IMR-90 (cell line): ENCODE measurements at regions not wholly inside any gene's neighbourhood (a gene's known extent, or its start where the extent isn't known, plus 50 kb on each side); places are given as distances from the start of the nearest gene placed in this dataset.

ENCODE experiments used
- BHLHE40 ChIP-seq: fragments of 150-350 bp; IDR thresholded peaks from 2 replicates; pipeline ENCODE4 v1.6.1; 2016; ENCODE audit warnings: mild to moderate bottlenecking, low read depth, low read length
- CEBPB ChIP-seq: IDR thresholded peaks from 2 replicates; pipeline ENCODE4 v1.6.1; 2012; ENCODE audit warnings: low read depth, low read length, improper control_type of control experiment
- CTCF ChIP-seq: conservative IDR thresholded peaks from 2 replicates; pipeline ENCODE4 v1.5.1; 2012; ENCODE audit warnings: mild to moderate bottlenecking, low read depth, low read length, improper control_type of control experiment
- MAFK ChIP-seq: IDR thresholded peaks from 2 replicates; pipeline ENCODE4 v1.6.1; 2012; ENCODE audit warnings: low read depth, low read length, improper control_type of control experiment
- MAZ ChIP-seq: IDR thresholded peaks from 2 replicates; pipeline ENCODE4 v1.6.1; 2012; ENCODE audit warnings: low read depth, mild to moderate bottlenecking, low read length, improper control_type of control experiment, moderate library complexity, borderline replicate concordance
- MXI1 ChIP-seq: IDR thresholded peaks from 2 replicates; pipeline ENCODE4 v1.6.1; 2012; ENCODE audit warnings: low read depth, mild to moderate bottlenecking, low read length, moderate library complexity, borderline replicate concordance
- NFE2L2 ChIP-seq: fragments of 150-350 bp; IDR thresholded peaks from 2 replicates; pipeline ENCODE4 v1.6.1; 2016; ENCODE audit warnings: low read depth, mild to moderate bottlenecking, low read length
- POLR2A ChIP-seq: IDR thresholded peaks from 2 replicates; pipeline ENCODE4 v1.6.1; 2012; ENCODE audit warnings: mild to moderate bottlenecking, low read depth, low read length
- RAD21 ChIP-seq: IDR thresholded peaks from 2 replicates; pipeline ENCODE4 v1.6.1; 2012; ENCODE audit warnings: low read length, improper control_type of control experiment
- RCOR1 ChIP-seq: IDR thresholded peaks from 2 replicates; pipeline ENCODE4 v1.6.1; 2012; ENCODE audit warnings: mild to moderate bottlenecking, low read length, improper control_type of control experiment; ENCODE audit not compliant: insufficient replicate concordance
- RFX5 ChIP-seq: IDR thresholded peaks from 2 replicates; pipeline ENCODE4 v1.8.0; 2012; ENCODE audit warnings: low read depth, mild to moderate bottlenecking, low read length, moderate library complexity
- SMC3 ChIP-seq: fragments of 150-350 bp; IDR thresholded peaks from 2 replicates; pipeline ENCODE4 v1.6.1; 2016; ENCODE audit warnings: low read depth, mild to moderate bottlenecking, antibody characterized with exemption, low read length, moderate library complexity
- TF ChIP-seq, protein P1 (sequence below): fragments of 150-350 bp; IDR thresholded peaks from 2 replicates; pipeline ENCODE4 v1.6.1; 2016; ENCODE audit warnings: low read depth, mild to moderate bottlenecking, low read length, moderate library complexity, borderline replicate concordance

DNA sequence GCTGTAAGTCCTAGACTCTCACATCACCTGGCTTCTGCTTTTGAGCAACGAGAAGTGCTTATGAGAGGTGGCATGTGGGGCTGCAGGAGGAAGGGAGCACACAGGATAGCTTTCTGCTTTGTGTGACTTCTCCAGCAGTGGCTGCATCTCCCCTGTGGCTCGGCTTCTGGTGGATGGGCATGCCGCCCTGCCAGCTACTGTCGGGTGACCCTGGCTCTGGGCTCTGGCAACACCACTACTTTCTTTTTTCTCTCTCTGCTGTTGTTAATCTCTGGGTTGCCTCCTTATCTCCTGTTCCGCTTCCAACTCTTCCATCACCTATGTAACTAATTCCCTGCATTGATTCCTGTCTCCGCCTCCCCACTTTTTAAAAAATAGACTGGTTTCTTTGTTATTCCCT, 209.1 kb upstream of the DAAM1 start:
- TF ChIP-seq RCOR1 (no peak), CTCF (no peak), POLR2A (no peak), RFX5 (no peak), BHLHE40 (no peak), CEBPB (no peak), NFE2L2 (no peak), RAD21 (no peak), MAZ (no peak), MAFK (no peak), SMC3 (no peak), MXI1 (no peak)
- TF ChIP-seq, protein P1, sequence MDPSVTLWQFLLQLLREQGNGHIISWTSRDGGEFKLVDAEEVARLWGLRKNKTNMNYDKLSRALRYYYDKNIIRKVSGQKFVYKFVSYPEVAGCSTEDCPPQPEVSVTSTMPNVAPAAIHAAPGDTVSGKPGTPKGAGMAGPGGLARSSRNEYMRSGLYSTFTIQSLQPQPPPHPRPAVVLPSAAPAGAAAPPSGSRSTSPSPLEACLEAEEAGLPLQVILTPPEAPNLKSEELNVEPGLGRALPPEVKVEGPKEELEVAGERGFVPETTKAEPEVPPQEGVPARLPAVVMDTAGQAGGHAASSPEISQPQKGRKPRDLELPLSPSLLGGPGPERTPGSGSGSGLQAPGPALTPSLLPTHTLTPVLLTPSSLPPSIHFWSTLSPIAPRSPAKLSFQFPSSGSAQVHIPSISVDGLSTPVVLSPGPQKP = no peak
